ENCODE measurements at regions not wholly inside any gene's neighbourhood (a gene's known extent, or its start where the extent isn't known, plus 50 kb on each side); places are given as distances from the start of the nearest gene placed in this dataset.

GRCh38 chr1:228883535-228883934, 148.3 kb downstream of the RHOU start:
- Histone ChIP-seq H3K9me3 (no peaks in the 10 kb centered on the region), H3K4me3 (no peak overlapping the region), H3K36me3 (no peaks in the 10 kb centered on the region), H3K27ac (no peak overlapping the region), H3K4me1 (no peaks in the 10 kb centered on the region), H3K27me3 (no peaks in the 10 kb centered on the region)
- TF ChIP-seq POLR2A (IDR thresholded peaks at IDR 0.05), result no peak
- no peak for TF ChIP-seq POLR2AphosphoS5 (IDR thresholded peaks at IDR 0.05)
- TF ChIP-seq CTCF (IDR thresholded peaks at IDR 0.05), result no peak
- intact Hi-C loops (cut with DNase I; ENCODE audit: low total_unique reads), result no loop called here
- no peak for DNase-seq (ENCODE audit: low spot score in 2 of 2)

GRCh38 chr1:228884196-228884595, 148.9 kb downstream of the RHOU start:
- Histone ChIP-seq H3K36me3 (no peaks in the 10 kb centered on the region), H3K4me1 (no peaks in the 10 kb centered on the region), H3K9me3 (no peaks in the 10 kb centered on the region), H3K27me3 (no peaks in the 10 kb centered on the region), H3K4me3 (no peak overlapping the region), H3K27ac (no peak overlapping the region)
- DNase-seq (ENCODE audit: low spot score in 2 of 2), result no peak
- TF ChIP-seq POLR2AphosphoS5 (IDR thresholded peaks at IDR 0.05) (no peak), POLR2A (IDR thresholded peaks at IDR 0.05) (no peak), CTCF (IDR thresholded peaks at IDR 0.05) (no peak)
- intact Hi-C loops (cut with DNase I; ENCODE audit: low total_unique reads), result no loop called here

GRCh38 chr1:228884615-228885566, 149.6 kb downstream of the RHOU start:
- H3K9me3 ChIP-seq, result no peaks in the 10 kb centered on the region
- no peak overlapping the region for H3K4me3 ChIP-seq
- H3K4me1 ChIP-seq, result no peaks in the 10 kb centered on the region
- DNase-seq (ENCODE audit: low spot score in 2 of 2), result no peak
- no peaks in the 10 kb centered on the region for H3K36me3 ChIP-seq
- TF ChIP-seq CTCF (IDR thresholded peaks at IDR 0.05) (no peak), POLR2A (IDR thresholded peaks at IDR 0.05) (no peak), POLR2AphosphoS5 (IDR thresholded peaks at IDR 0.05) (no peak)
- no peaks in the 10 kb centered on the region for H3K27me3 ChIP-seq
- intact Hi-C loops (cut with DNase I; ENCODE audit: low total_unique reads), result no loop called here
- H3K27ac ChIP-seq, result no peak overlapping the region

GRCh38 chr1:228885845-228886244, 150.6 kb downstream of the RHOU start:
- Histone ChIP-seq H3K9me3 (no peaks in the 10 kb centered on the region), H3K27me3 (no peaks in the 10 kb centered on the region), H3K27ac (no peak overlapping the region), H3K36me3 (no peaks in the 10 kb centered on the region), H3K4me3 (no peak overlapping the region), H3K4me1 (no peaks in the 10 kb centered on the region)
- intact Hi-C loops (cut with DNase I; ENCODE audit: low total_unique reads), result no loop called here
- no peak for DNase-seq (ENCODE audit: low spot score in 2 of 2)
- TF ChIP-seq CTCF (IDR thresholded peaks at IDR 0.05) (no peak), POLR2A (IDR thresholded peaks at IDR 0.05) (no peak), POLR2AphosphoS5 (IDR thresholded peaks at IDR 0.05) (no peak)

GRCh38 chr1:228887101-228887500, 151.8 kb downstream of the RHOU start:
- Histone ChIP-seq H3K27ac (no peak overlapping the region), H3K27me3 (no peaks in the 10 kb centered on the region), H3K4me3 (no peak overlapping the region), H3K9me3 (no peaks in the 10 kb centered on the region), H3K36me3 (no peaks in the 10 kb centered on the region), H3K4me1 (no peaks in the 10 kb centered on the region)
- DNase-seq (ENCODE audit: low spot score in 2 of 2), result no peak
- intact Hi-C loops (cut with DNase I; ENCODE audit: low total_unique reads), result no loop called here
- TF ChIP-seq POLR2AphosphoS5 (IDR thresholded peaks at IDR 0.05) (no peak), POLR2A (IDR thresholded peaks at IDR 0.05) (no peak)

Data from breast epithelium (tissue), 4 donors.